Type B pancreatic cell (in vitro differentiated cells): ENCODE measurements at regions not wholly inside any gene's neighbourhood (a gene's known extent, or its start where the extent isn't known, plus 50 kb on each side); places are given as distances from the start of the nearest gene placed in this dataset.

Experiments
- DNase-seq: peaks from one replicate; pipeline ENCODE4 v3.0.0; 2021; ENCODE audit warnings: mixed read lengths; ENCODE audit not compliant: unreplicated experiment; ENCODE audit errors: extremely low spot score
- H3K27ac Mint-ChIP-seq: 2 replicates; pipeline ENCODE4 v1.8.0; 2021; ENCODE audit warnings: mild to moderate bottlenecking, mixed read lengths
- H3K27me3 Mint-ChIP-seq: 2 replicates; pipeline ENCODE4 v1.8.0; 2021; ENCODE audit warnings: mixed read lengths
- H3K36me3 Mint-ChIP-seq: 2 replicates; pipeline ENCODE4 v1.8.0; 2021; ENCODE audit warnings: mixed read lengths
- H3K4me1 Mint-ChIP-seq: one replicate; pipeline ENCODE4 v1.8.0; 2021; ENCODE audit warnings: mixed read lengths; ENCODE audit not compliant: unreplicated experiment
- H3K4me3 Mint-ChIP-seq: 2 replicates; pipeline ENCODE4 v1.8.0; 2021; ENCODE audit warnings: mild to moderate bottlenecking, mixed read lengths
- H3K9me3 Mint-ChIP-seq: 2 replicates; pipeline ENCODE4 v1.8.0; 2021; ENCODE audit warnings: mixed read lengths
- CTCF ChIP-seq: fragments of 200-600 bp; sonication (generic); conservative IDR thresholded peaks from 2 replicates; pipeline ENCODE4 v1.5.0; 2021; ENCODE audit warnings: antibody characterized with exemption, mild to moderate bottlenecking

- Mint-ChIP-seq H3K27me3 (no peaks in the 10 kb centered on the region), H3K27ac (no peak overlapping the region), H3K4me3 (no peak overlapping the region), H3K4me1 (no peaks in the 10 kb centered on the region), H3K9me3 (peaks cover 4% of the 10 kb centered on the region), H3K36me3 (no peaks in the 10 kb centered on the region)
- TF ChIP-seq CTCF: no peak
- DNase-seq: no peak
Observed at GRCh38 chr13:47639738-47640447, 361.2 kb downstream of the SUCLA2 start.

GRCh38 chr13:47638627-47639026 lies 362.4 kb downstream of the SUCLA2 start:
- H3K9me3 Mint-ChIP-seq: peaks cover 9% of the 10 kb centered on the region
- H3K4me1 Mint-ChIP-seq: no peaks in the 10 kb centered on the region
- no peak overlapping the region for H3K27ac Mint-ChIP-seq
- no peaks in the 10 kb centered on the region for H3K27me3 Mint-ChIP-seq
- TF ChIP-seq CTCF: no peak
- no peak overlapping the region for H3K4me3 Mint-ChIP-seq
- no peaks in the 10 kb centered on the region for H3K36me3 Mint-ChIP-seq
- no peak for DNase-seq

- TF ChIP-seq CTCF: no peak
Observed at GRCh38 chr13:47632311-47632710, 368.8 kb downstream of the SUCLA2 start.

GRCh38 chr13:47628666-47629065 lies 372.4 kb downstream of the SUCLA2 start:
- Mint-ChIP-seq H3K27ac (no peak overlapping the region), H3K4me3 (no peak overlapping the region), H3K4me1 (peaks cover 5% of the 10 kb centered on the region), H3K27me3 (no peaks in the 10 kb centered on the region), H3K9me3 (peaks cover 6% of the 10 kb centered on the region), H3K36me3 (no peaks in the 10 kb centered on the region)
- TF ChIP-seq CTCF: no peak
- no peak for DNase-seq

More at GRCh38 chr13:47632311-47632710, 368.8 kb downstream of the SUCLA2 start:
- peaks cover 5% of the 10 kb centered on the region for H3K4me1 Mint-ChIP-seq
- H3K27me3 Mint-ChIP-seq: no peaks in the 10 kb centered on the region
- peaks cover 9% of the 10 kb centered on the region for H3K9me3 Mint-ChIP-seq
- no peak overlapping the region for H3K27ac Mint-ChIP-seq
- H3K4me3 Mint-ChIP-seq: no peak overlapping the region
- DNase-seq: no peak
- H3K36me3 Mint-ChIP-seq: no peaks in the 10 kb centered on the region

- no peak overlapping the region for H3K27ac Mint-ChIP-seq
- peaks cover 9% of the 10 kb centered on the region for H3K27me3 Mint-ChIP-seq
- no peak overlapping the region for H3K4me3 Mint-ChIP-seq
- H3K36me3 Mint-ChIP-seq: no peaks in the 10 kb centered on the region
- TF ChIP-seq CTCF: no peak
- no peak for DNase-seq
- peaks cover 14% of the 10 kb centered on the region for H3K4me1 Mint-ChIP-seq
- H3K9me3 Mint-ChIP-seq: peaks cover 6% of the 10 kb centered on the region
Observed at GRCh38 chr13:47623862-47624261, 377.2 kb downstream of the SUCLA2 start.

- H3K27ac Mint-ChIP-seq: no peak overlapping the region
- peaks cover 9% of the 10 kb centered on the region for H3K27me3 Mint-ChIP-seq
- peaks cover 6% of the 10 kb centered on the region for H3K9me3 Mint-ChIP-seq
- TF ChIP-seq CTCF: no peak
- no peaks in the 10 kb centered on the region for H3K36me3 Mint-ChIP-seq
- no peak overlapping the region for H3K4me3 Mint-ChIP-seq
- peaks cover 14% of the 10 kb centered on the region for H3K4me1 Mint-ChIP-seq
- DNase-seq: no peak
Observed at GRCh38 chr13:47621931-47622330, 379.1 kb downstream of the SUCLA2 start.
